Fibroblast of mammary gland (primary cell): ENCODE measurements at regions not wholly inside any gene's neighbourhood (a gene's known extent, or its start where the extent isn't known, plus 50 kb on each side); places are given as distances from the start of the nearest gene placed in this dataset.
A peak's percentile ranks its signal among the peaks of the same experiment; 100 is the strongest.

Experiments
- DNase-seq: peaks from one replicate; pipeline ENCODE4 v3.0.0-alpha.2; 2010; ENCODE audit warnings: low read depth
- H3K4me3 ChIP-seq: 2 replicates; pipeline ENCODE4 v1.5.1; 2011; ENCODE audit warnings: low read depth, mild to moderate bottlenecking, low read length, moderate library complexity; ENCODE audit not compliant: control insufficient read depth
- TF ChIP-seq, protein P1 (sequence below): conservative IDR thresholded peaks from 2 replicates; pipeline ENCODE4 v1.5.1; 2011; ENCODE audit warnings: low read depth, low read length, inconsistent platforms; ENCODE audit not compliant: control insufficient read depth, insufficient read depth

GRCh38 chr10:57627642-57628178, 640.0 kb downstream of the IPMK start:
- TF ChIP-seq, protein P1, sequence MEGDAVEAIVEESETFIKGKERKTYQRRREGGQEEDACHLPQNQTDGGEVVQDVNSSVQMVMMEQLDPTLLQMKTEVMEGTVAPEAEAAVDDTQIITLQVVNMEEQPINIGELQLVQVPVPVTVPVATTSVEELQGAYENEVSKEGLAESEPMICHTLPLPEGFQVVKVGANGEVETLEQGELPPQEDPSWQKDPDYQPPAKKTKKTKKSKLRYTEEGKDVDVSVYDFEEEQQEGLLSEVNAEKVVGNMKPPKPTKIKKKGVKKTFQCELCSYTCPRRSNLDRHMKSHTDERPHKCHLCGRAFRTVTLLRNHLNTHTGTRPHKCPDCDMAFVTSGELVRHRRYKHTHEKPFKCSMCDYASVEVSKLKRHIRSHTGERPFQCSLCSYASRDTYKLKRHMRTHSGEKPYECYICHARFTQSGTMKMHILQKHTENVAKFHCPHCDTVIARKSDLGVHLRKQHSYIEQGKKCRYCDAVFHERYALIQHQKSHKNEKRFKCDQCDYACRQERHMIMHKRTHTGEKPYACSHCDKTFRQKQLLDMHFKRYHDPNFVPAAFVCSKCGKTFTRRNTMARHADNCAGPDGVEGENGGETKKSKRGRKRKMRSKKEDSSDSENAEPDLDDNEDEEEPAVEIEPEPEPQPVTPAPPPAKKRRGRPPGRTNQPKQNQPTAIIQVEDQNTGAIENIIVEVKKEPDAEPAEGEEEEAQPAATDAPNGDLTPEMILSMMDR = no peak
- no peak for DNase-seq
- no peak overlapping the region for H3K4me3 ChIP-seq

DNA sequence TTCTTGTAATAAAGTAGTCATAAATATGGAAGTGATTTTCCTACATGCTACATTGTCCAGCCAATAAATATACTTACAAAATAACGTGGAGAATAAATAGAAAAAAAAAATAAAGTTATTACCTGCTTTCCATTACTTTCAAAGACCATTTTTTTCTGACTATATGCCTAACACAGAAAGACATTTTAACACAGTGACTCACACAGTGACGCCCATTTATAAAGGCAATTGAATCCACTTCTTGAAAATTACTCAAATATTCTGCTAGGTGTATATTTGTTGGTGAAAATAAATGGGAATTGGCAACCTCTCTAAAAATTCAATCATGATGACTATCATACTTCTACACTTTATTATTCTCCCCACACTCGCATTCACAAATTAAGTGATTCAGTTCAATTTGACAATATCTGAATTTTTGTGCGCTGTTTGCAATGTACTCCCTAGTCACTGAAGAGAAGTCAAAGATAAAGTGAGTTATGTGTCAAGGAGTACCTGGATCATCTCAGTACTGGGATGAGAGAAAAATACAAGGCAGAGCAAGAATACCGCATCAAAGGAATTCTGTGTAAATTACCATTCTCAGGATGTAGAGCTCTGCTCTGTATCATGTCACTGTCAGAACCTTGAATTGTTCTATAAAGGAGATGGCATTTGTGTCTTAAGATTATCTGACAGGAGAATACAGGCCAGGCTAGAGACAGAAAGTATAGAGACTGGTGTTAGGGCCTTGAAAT, 642.7 kb downstream of the IPMK start:
- no peak overlapping the region for H3K4me3 ChIP-seq
- TF ChIP-seq, protein P1 = no peak
- DNase-seq = peak; percentile 1

DNA sequence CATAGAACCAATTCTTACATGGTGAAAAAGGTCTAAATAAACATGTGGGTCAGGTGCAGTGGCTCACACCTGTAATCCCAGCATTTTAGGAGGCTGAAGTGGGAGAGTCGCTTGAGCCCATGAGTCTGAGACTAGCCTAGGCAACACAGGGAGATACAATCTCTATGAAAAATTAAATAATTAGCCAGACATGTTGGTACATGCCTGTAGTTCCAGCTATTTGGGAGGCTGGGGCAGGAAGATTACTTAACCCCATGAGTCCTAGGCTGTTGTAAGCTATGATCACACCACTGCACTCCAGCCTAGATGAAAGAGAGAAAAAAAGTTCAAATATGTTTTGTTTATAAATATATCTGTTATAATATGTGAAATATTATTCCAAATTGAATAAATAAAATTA, 643.6 kb downstream of the IPMK start:
- TF ChIP-seq, protein P1 = no peak
- H3K4me3 ChIP-seq = no peak overlapping the region
- DNase-seq = no peak

DNA sequence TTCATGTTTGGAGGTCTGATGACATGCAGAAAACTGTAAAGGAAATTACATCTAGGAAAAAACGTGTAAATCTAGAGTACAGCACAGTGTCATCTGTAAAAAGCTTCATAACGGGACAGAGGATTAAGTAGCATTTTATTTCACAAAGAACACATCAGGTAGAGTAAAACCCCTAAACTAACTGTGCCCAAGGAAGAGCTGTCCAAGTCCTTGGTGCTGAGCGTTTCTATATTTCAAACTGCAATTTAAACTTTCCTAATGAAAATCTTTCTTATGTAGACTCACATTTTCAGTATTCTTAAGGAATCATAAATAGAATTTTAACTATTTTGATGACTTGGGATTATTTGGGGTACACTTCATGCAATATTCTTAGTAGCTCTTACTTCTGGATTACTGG, 646.2 kb downstream of the IPMK start:
- no peak for DNase-seq
- TF ChIP-seq, protein P1 = no peak
- H3K4me3 ChIP-seq = no peak overlapping the region

- TF ChIP-seq, protein P1 = no peak
- no peak overlapping the region for H3K4me3 ChIP-seq
- no peak for DNase-seq
Observed at GRCh38 chr10:57605948-57606485, 661.7 kb downstream of the IPMK start.

GRCh38 chr10:57599440-57599839, 668.3 kb downstream of the IPMK start:
- TF ChIP-seq, protein P1 = no peak
- DNase-seq = no peak

More at GRCh38 chr10:57599440-57599839, 668.3 kb downstream of the IPMK start:
- H3K4me3 ChIP-seq = no peak overlapping the region
